Natural killer cell (primary cell): ENCODE measurements at regions not wholly inside any gene's neighbourhood (a gene's known extent, or its start where the extent isn't known, plus 50 kb on each side); places are given as distances from the start of the nearest gene placed in this dataset.

Experiments used
- ATAC-seq, 3 donors: fragments of 150-1000 bp in 2 of 3; fragments of 200-7000 bp in 1 of 3; cut with Tn5 transposase; 1 replicate in 1 of 3; 2 replicates in 2 of 3; pipeline ENCODE4 v1.10.0; 2021; ENCODE audit warnings: mild to moderate bottlenecking in 2 of 3, moderate library complexity in 2 of 3
- DNase-seq, 2 donors: peaks; one replicate each; pipeline versions ENCODE4 v3.0.0 to v3.0.0-alpha.2; 2013 to 2021; ENCODE audit warnings: mixed read lengths in 1 of 2
- H3K27ac ChIP-seq: one replicate; pipeline ENCODE4 v1.5.1; 2013; ENCODE audit warnings: mild to moderate bottlenecking, low read length
- H3K27me3 ChIP-seq: one replicate; pipeline ENCODE4 v1.6.1; 2013; ENCODE audit warnings: low read length; ENCODE audit not compliant: control insufficient read depth, insufficient read depth
- H3K36me3 ChIP-seq: one replicate; pipeline ENCODE4 v1.6.1; 2013; ENCODE audit warnings: low read length; ENCODE audit not compliant: control insufficient read depth, insufficient read depth
- H3K4me1 ChIP-seq: one replicate; pipeline ENCODE4 v1.6.1; 2013; ENCODE audit warnings: low read length; ENCODE audit not compliant: control insufficient read depth, insufficient read depth
- H3K4me3 ChIP-seq: one replicate; pipeline ENCODE4 v1.5.1; 2013; ENCODE audit warnings: low read length
- H3K9me3 ChIP-seq: one replicate; pipeline ENCODE4 v1.6.1; 2013; ENCODE audit warnings: low read length; ENCODE audit not compliant: control insufficient read depth, insufficient read depth
- H3K27ac Mint-ChIP-seq, 2 donors: one replicate each; pipeline ENCODE4 v1.8.0; 2022; ENCODE audit warnings: mild to moderate bottlenecking in 2 of 2, mixed read lengths in 2 of 2, moderate library complexity in 1 of 2
- H3K27me3 Mint-ChIP-seq, 2 donors: one replicate each; pipeline ENCODE4 v1.8.0; 2022; ENCODE audit warnings: low read depth in 2 of 2, mixed read lengths in 2 of 2
- H3K36me3 Mint-ChIP-seq: one replicate; pipeline ENCODE4 v1.8.0; 2022; ENCODE audit warnings: mixed read lengths
- H3K4me1 Mint-ChIP-seq, 2 donors: one replicate each; pipeline ENCODE4 v1.8.0; 2022; ENCODE audit warnings: mixed read lengths in 2 of 2
- H3K4me3 Mint-ChIP-seq: one replicate; pipeline ENCODE4 v1.8.0; 2022; ENCODE audit warnings: mild to moderate bottlenecking, moderate library complexity, mixed read lengths
- H3K9me3 Mint-ChIP-seq, 2 donors: one replicate each; pipeline ENCODE4 v1.8.0; 2022; ENCODE audit warnings: mixed read lengths in 2 of 2
- CTCF ChIP-seq: fragments of 200-600 bp; IDR thresholded peaks from one replicate; pipeline ENCODE4 v1.8.0; 2022; ENCODE audit warnings: antibody characterized with exemption
- WGBS: methylation state at CpG from one replicate; pipeline ENCODE4 v1.1.7; 2013; ENCODE audit warnings: missing lambda C conversion rate; ENCODE audit not compliant: insufficient coverage; 5-methylcytosine and 5-hydroxymethylcytosine counted together
- intact Hi-C: fragments of 100-400 bp; cut with micrococcal nuclease; formaldehyde crosslinking; loops from one replicate; pipeline ENCODE4 v1.14.2; 2022

- peaks cover 7 to 12% of the 10 kb centered on the region in 2 donors for H3K9me3 Mint-ChIP-seq
- WGBS: 73% methylated on average over 3 of the region's 4 CpGs
- H3K4me3 Mint-ChIP-seq: no peak overlapping the region
- no peaks in the 10 kb centered on the region for H3K27me3 ChIP-seq
- H3K4me1 ChIP-seq: no peaks in the 10 kb centered on the region
- H3K36me3 Mint-ChIP-seq: no peaks in the 10 kb centered on the region
- intact Hi-C loops: no loop called here
- H3K4me1 Mint-ChIP-seq: no peaks in the 10 kb centered on the region
- ATAC-seq (no peak), DNase-seq (no peak)
- H3K36me3 ChIP-seq: no peaks in the 10 kb centered on the region
- H3K27ac ChIP-seq: no peak overlapping the region
- no peak overlapping the region for H3K4me3 ChIP-seq
- H3K27ac Mint-ChIP-seq: no peak overlapping the region
- no peak for TF ChIP-seq CTCF
- no peaks in the 10 kb centered on the region for H3K27me3 Mint-ChIP-seq
- no peaks in the 10 kb centered on the region for H3K9me3 ChIP-seq
Observed at GRCh38 chr17:70310221-70310672, 140.9 kb downstream of the KCNJ2 start.

DNA sequence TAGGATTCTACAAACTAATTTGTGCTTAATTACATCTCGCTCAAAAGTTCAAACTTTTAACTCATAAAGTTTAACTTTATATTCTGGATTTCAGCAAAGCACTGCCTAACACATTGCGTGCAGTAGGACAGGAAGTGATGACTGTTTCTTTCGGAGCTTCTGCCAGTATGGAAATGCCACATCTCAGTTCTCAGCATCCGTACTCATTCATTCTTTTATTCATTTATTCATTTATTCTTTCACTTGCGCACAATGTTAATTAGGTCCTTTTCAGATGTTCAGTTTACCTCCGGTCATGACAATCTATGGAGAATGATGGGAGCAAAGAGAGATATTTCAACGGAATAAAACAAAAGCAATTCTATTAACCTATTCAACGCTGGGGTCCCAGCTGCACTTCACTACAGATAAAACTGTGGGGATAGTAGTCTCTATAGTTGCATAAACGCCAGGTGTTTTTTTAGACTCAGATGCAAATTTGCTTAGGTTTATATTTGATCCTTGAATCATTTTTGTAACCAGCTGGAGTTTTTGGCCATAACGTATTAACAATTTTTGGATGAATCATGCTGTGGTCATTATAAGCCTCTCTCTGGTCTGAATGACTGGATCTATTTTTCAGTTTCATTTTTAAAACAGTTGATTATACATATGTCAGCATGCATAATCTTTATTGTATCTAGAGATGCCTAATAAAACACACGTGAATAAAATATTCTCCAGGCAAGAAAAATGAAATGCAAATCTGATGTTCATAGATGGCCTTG, 143.9 kb downstream of the KCNJ2 start:
- Histone ChIP-seq H3K27ac (no peak overlapping the region), H3K27me3 (no peaks in the 10 kb centered on the region), H3K36me3 (no peaks in the 10 kb centered on the region), H3K4me3 (no peak overlapping the region), H3K4me1 (no peaks in the 10 kb centered on the region), H3K9me3 (no peaks in the 10 kb centered on the region)
- no peak overlapping the region for H3K4me3 Mint-ChIP-seq
- ATAC-seq (no peak), DNase-seq (no peak)
- WGBS: 88% methylated on average over 10 of the region's 11 CpGs
- TF ChIP-seq CTCF: no peak
- H3K9me3 Mint-ChIP-seq: peaks cover 5 to 12% of the 10 kb centered on the region in 2 donors
- H3K27ac Mint-ChIP-seq: no peak overlapping the region
- H3K27me3 Mint-ChIP-seq: no peaks in the 10 kb centered on the region
- H3K4me1 Mint-ChIP-seq: no peaks in the 10 kb centered on the region
- intact Hi-C loops: no loop called here
- H3K36me3 Mint-ChIP-seq: no peaks in the 10 kb centered on the region

DNA sequence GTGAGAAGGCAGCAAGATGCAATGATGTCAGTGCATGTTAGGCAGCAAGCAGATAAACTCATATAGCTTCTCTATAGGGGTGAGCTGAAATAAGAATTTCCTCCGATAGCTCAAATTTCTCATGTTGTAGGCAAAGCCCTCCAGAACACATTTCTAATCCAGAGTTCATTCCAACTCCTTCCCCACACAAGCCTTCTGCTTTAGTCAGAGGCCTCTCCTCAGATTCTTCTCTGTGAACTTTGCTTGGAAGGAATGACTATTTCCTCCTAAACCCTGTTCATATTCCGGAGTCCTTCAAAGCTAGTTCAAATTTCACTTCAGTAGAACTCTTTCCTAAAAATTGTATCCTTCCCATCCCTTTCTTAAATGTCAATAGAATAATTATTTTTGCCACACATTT, 144.8 kb downstream of the KCNJ2 start:
- Mint-ChIP-seq H3K27ac (no peak overlapping the region), H3K36me3 (no peaks in the 10 kb centered on the region), H3K4me3 (no peak overlapping the region), H3K9me3 (peaks cover 9 to 16% of the 10 kb centered on the region in 2 donors), H3K27me3 (no peaks in the 10 kb centered on the region), H3K4me1 (no peaks in the 10 kb centered on the region)
- TF ChIP-seq CTCF: no peak
- no peak for ATAC-seq
- Histone ChIP-seq H3K36me3 (no peaks in the 10 kb centered on the region), H3K4me1 (no peaks in the 10 kb centered on the region), H3K27ac (no peak overlapping the region), H3K4me3 (no peak overlapping the region), H3K9me3 (no peaks in the 10 kb centered on the region), H3K27me3 (no peaks in the 10 kb centered on the region)
- 100% methylated on average over 2 of the region's 2 CpGs for WGBS
- intact Hi-C loops: no loop called here
- no peak for DNase-seq

- no peaks in the 10 kb centered on the region for H3K27me3 Mint-ChIP-seq
- intact Hi-C loops: no loop called here
- H3K9me3 Mint-ChIP-seq: peaks cover 9 to 18% of the 10 kb centered on the region in 2 donors
- H3K36me3 ChIP-seq: no peaks in the 10 kb centered on the region
- 52% methylated on average over 6 of the region's 6 CpGs for WGBS
- no peak for ATAC-seq
- no peaks in the 10 kb centered on the region for H3K4me1 ChIP-seq
- no peaks in the 10 kb centered on the region for H3K4me1 Mint-ChIP-seq
- no peak for TF ChIP-seq CTCF
- H3K36me3 Mint-ChIP-seq: no peaks in the 10 kb centered on the region
- H3K27ac ChIP-seq: no peak overlapping the region
- no peaks in the 10 kb centered on the region for H3K27me3 ChIP-seq
- H3K4me3 Mint-ChIP-seq: no peak overlapping the region
- H3K9me3 ChIP-seq: no peaks in the 10 kb centered on the region
- no peak for DNase-seq
- no peak overlapping the region for H3K4me3 ChIP-seq
- H3K27ac Mint-ChIP-seq: no peak overlapping the region
Observed at GRCh38 chr17:70314506-70314905, 145.2 kb downstream of the KCNJ2 start.
